Activated CD4-positive, alpha-beta T cell treated with anti-CD3 and anti-CD28 coated beads, Interleukin-2, amount 10 ng/mL, durations not matched to agents 7 days and 5 days (primary cell): ENCODE measurements at regions not wholly inside any gene's neighbourhood (a gene's known extent, or its start where the extent isn't known, plus 50 kb on each side); places are given as distances from the start of the nearest gene placed in this dataset.

Source experiments
- CTCF ChIA-PET: fragments of 350-600 bp; sonication (Branson Sonifier 250); formaldehyde crosslinking; loops from one replicate; lab custom pipeline; 2021; ENCODE audit warnings: antibody characterized with exemption; lab: Charles Lee
- POLR2A ChIA-PET: fragments of 350-600 bp; sonication (Branson Sonifier 250); formaldehyde crosslinking; loops from one replicate; lab custom pipeline; 2021; ENCODE audit warnings: antibody characterized with exemption; lab: Charles Lee
- DNase-seq: peaks from one replicate; pipeline ENCODE4 v3.0.0-alpha.2; 2020
- H3K27ac Mint-ChIP-seq: one replicate; pipeline ENCODE4 v1.8.0; 2021; ENCODE audit warnings: mild to moderate bottlenecking, moderate library complexity, mixed read lengths
- H3K27me3 Mint-ChIP-seq: one replicate; pipeline ENCODE4 v1.8.0; 2021; ENCODE audit warnings: mixed read lengths
- H3K36me3 Mint-ChIP-seq: one replicate; pipeline ENCODE4 v1.8.0; 2021; ENCODE audit warnings: low read depth, mixed read lengths
- H3K4me1 Mint-ChIP-seq: one replicate; pipeline ENCODE4 v1.8.0; 2021; ENCODE audit warnings: mixed read lengths
- H3K4me3 Mint-ChIP-seq: one replicate; pipeline ENCODE4 v1.8.0; 2021; ENCODE audit warnings: mild to moderate bottlenecking, moderate library complexity, mixed read lengths
- H3K9me3 Mint-ChIP-seq: one replicate; pipeline ENCODE4 v1.8.0; 2021; ENCODE audit warnings: mixed read lengths

GRCh38 chr3:147866561-147866960 lies 457.4 kb downstream of the ZIC1 start:
- Mint-ChIP-seq H3K27me3 (no peaks in the 10 kb centered on the region), H3K27ac (no peak overlapping the region), H3K4me3 (no peak overlapping the region), H3K36me3 (no peaks in the 10 kb centered on the region), H3K4me1 (no peaks in the 10 kb centered on the region), H3K9me3 (peaks cover 6% of the 10 kb centered on the region)
- CTCF ChIA-PET, result no interaction called here
- no peak for DNase-seq
- POLR2A ChIA-PET, result no interaction called here

- H3K27me3 Mint-ChIP-seq, result no peaks in the 10 kb centered on the region
- H3K9me3 Mint-ChIP-seq, result peaks cover 13% of the 10 kb centered on the region
- ChIA-PET CTCF (no interaction called here), POLR2A (no interaction called here)
- DNase-seq, result no peak
- H3K27ac Mint-ChIP-seq, result no peak overlapping the region
- no peaks in the 10 kb centered on the region for H3K4me1 Mint-ChIP-seq
- H3K36me3 Mint-ChIP-seq, result no peaks in the 10 kb centered on the region
- H3K4me3 Mint-ChIP-seq, result no peak overlapping the region
Observed at GRCh38 chr3:147872568-147872967, 463.4 kb downstream of the ZIC1 start.

- Mint-ChIP-seq H3K4me1 (no peaks in the 10 kb centered on the region), H3K9me3 (peaks cover 15% of the 10 kb centered on the region), H3K27me3 (no peaks in the 10 kb centered on the region), H3K27ac (no peak overlapping the region), H3K4me3 (no peak overlapping the region), H3K36me3 (no peaks in the 10 kb centered on the region)
- POLR2A ChIA-PET, result no interaction called here
- CTCF ChIA-PET, result no interaction called here
- no peak for DNase-seq
Observed at GRCh38 chr3:147875498-147875897, 466.3 kb downstream of the ZIC1 start.

GRCh38 chr3:147881933-147882332 lies 472.8 kb downstream of the ZIC1 start:
- no peaks in the 10 kb centered on the region for H3K27me3 Mint-ChIP-seq
- ChIA-PET POLR2A (no interaction called here), CTCF (no interaction called here)
- H3K4me1 Mint-ChIP-seq, result no peaks in the 10 kb centered on the region
- H3K4me3 Mint-ChIP-seq, result no peak overlapping the region
- peaks cover 8% of the 10 kb centered on the region for H3K9me3 Mint-ChIP-seq
- H3K36me3 Mint-ChIP-seq, result no peaks in the 10 kb centered on the region
- no peak for DNase-seq
- H3K27ac Mint-ChIP-seq, result no peak overlapping the region

GRCh38 chr3:147886879-147887278 lies 477.7 kb downstream of the ZIC1 start:
- no peak for DNase-seq
- H3K4me3 Mint-ChIP-seq, result no peak overlapping the region
- H3K27ac Mint-ChIP-seq, result no peak overlapping the region
- ChIA-PET POLR2A (no interaction called here), CTCF (no interaction called here)
- no peaks in the 10 kb centered on the region for H3K36me3 Mint-ChIP-seq
- H3K4me1 Mint-ChIP-seq, result no peaks in the 10 kb centered on the region
- H3K27me3 Mint-ChIP-seq, result no peaks in the 10 kb centered on the region
- peaks cover 3% of the 10 kb centered on the region for H3K9me3 Mint-ChIP-seq

- H3K27ac Mint-ChIP-seq, result no peak overlapping the region
- no peak overlapping the region for H3K4me3 Mint-ChIP-seq
- DNase-seq, result no peak
- CTCF ChIA-PET, result no interaction called here
- H3K36me3 Mint-ChIP-seq, result no peaks in the 10 kb centered on the region
- POLR2A ChIA-PET, result no interaction called here
- H3K27me3 Mint-ChIP-seq, result no peaks in the 10 kb centered on the region
- H3K9me3 Mint-ChIP-seq, result peaks cover 3% of the 10 kb centered on the region
- H3K4me1 Mint-ChIP-seq, result no peaks in the 10 kb centered on the region
Observed at GRCh38 chr3:147887797-147888196, 478.6 kb downstream of the ZIC1 start.

- POLR2A ChIA-PET, result no interaction called here
Observed at GRCh38 chr3:147890114-147890513, 480.9 kb downstream of the ZIC1 start.

GRCh38 chr3:147895509-147895908 lies 486.3 kb downstream of the ZIC1 start:
- POLR2A ChIA-PET, result no interaction called here
- no peak overlapping the region for H3K4me3 Mint-ChIP-seq
- H3K4me1 Mint-ChIP-seq, result no peaks in the 10 kb centered on the region
- CTCF ChIA-PET, result no interaction called here
- H3K36me3 Mint-ChIP-seq, result no peaks in the 10 kb centered on the region
- H3K27ac Mint-ChIP-seq, result no peak overlapping the region
- no peak for DNase-seq
- no peaks in the 10 kb centered on the region for H3K27me3 Mint-ChIP-seq
- H3K9me3 Mint-ChIP-seq, result no peaks in the 10 kb centered on the region

More at GRCh38 chr3:147890114-147890513, 480.9 kb downstream of the ZIC1 start:
- H3K27ac Mint-ChIP-seq, result no peak overlapping the region
- no peak overlapping the region for H3K4me3 Mint-ChIP-seq
- peaks cover under 1% of the 10 kb centered on the region for H3K9me3 Mint-ChIP-seq
- DNase-seq, result no peak
- H3K4me1 Mint-ChIP-seq, result no peaks in the 10 kb centered on the region
- H3K36me3 Mint-ChIP-seq, result no peaks in the 10 kb centered on the region
- CTCF ChIA-PET, result no interaction called here
- H3K27me3 Mint-ChIP-seq, result no peaks in the 10 kb centered on the region

GRCh38 chr3:147900851-147901250 lies 491.7 kb downstream of the ZIC1 start:
- H3K9me3 Mint-ChIP-seq, result peaks cover 3% of the 10 kb centered on the region
- DNase-seq, result no peak
- ChIA-PET CTCF (no interaction called here), POLR2A (no interaction called here)
- H3K4me3 Mint-ChIP-seq, result no peak overlapping the region
- H3K36me3 Mint-ChIP-seq, result no peaks in the 10 kb centered on the region
- H3K27me3 Mint-ChIP-seq, result no peaks in the 10 kb centered on the region
- no peaks in the 10 kb centered on the region for H3K4me1 Mint-ChIP-seq
- no peak overlapping the region for H3K27ac Mint-ChIP-seq

GRCh38 chr3:147903026-147903425 lies 493.9 kb downstream of the ZIC1 start:
- H3K27me3 Mint-ChIP-seq, result no peaks in the 10 kb centered on the region
- CTCF ChIA-PET, result no interaction called here
- POLR2A ChIA-PET, result no interaction called here
- H3K36me3 Mint-ChIP-seq, result no peaks in the 10 kb centered on the region
- H3K9me3 Mint-ChIP-seq, result peaks cover 3% of the 10 kb centered on the region
- H3K27ac Mint-ChIP-seq, result no peak overlapping the region
- no peaks in the 10 kb centered on the region for H3K4me1 Mint-ChIP-seq
- DNase-seq, result no peak
- H3K4me3 Mint-ChIP-seq, result no peak overlapping the region

GRCh38 chr3:147904421-147904820 lies 495.3 kb downstream of the ZIC1 start:
- Mint-ChIP-seq H3K4me1 (no peaks in the 10 kb centered on the region), H3K27ac (no peak overlapping the region), H3K27me3 (no peaks in the 10 kb centered on the region), H3K4me3 (no peak overlapping the region), H3K9me3 (peaks cover 3% of the 10 kb centered on the region), H3K36me3 (no peaks in the 10 kb centered on the region)
- ChIA-PET POLR2A (no interaction called here), CTCF (no interaction called here)
- no peak for DNase-seq

- ChIA-PET POLR2A (no interaction called here), CTCF (no interaction called here)
- no peak overlapping the region for H3K4me3 Mint-ChIP-seq
- no peaks in the 10 kb centered on the region for H3K9me3 Mint-ChIP-seq
- no peaks in the 10 kb centered on the region for H3K36me3 Mint-ChIP-seq
- H3K27ac Mint-ChIP-seq, result no peak overlapping the region
- no peaks in the 10 kb centered on the region for H3K27me3 Mint-ChIP-seq
- no peaks in the 10 kb centered on the region for H3K4me1 Mint-ChIP-seq
- DNase-seq, result no peak
Observed at GRCh38 chr3:147906285-147906684, 497.1 kb downstream of the ZIC1 start.

GRCh38 chr3:147914532-147914931 lies 505.4 kb downstream of the ZIC1 start:
- Mint-ChIP-seq H3K4me3 (no peak overlapping the region), H3K9me3 (no peaks in the 10 kb centered on the region), H3K36me3 (no peaks in the 10 kb centered on the region), H3K4me1 (no peaks in the 10 kb centered on the region), H3K27me3 (no peaks in the 10 kb centered on the region), H3K27ac (no peak overlapping the region)
- no peak for DNase-seq
- CTCF ChIA-PET, result no interaction called here
- POLR2A ChIA-PET, result no interaction called here

GRCh38 chr3:147915057-147915456 lies 505.9 kb downstream of the ZIC1 start:
- no peak overlapping the region for H3K27ac Mint-ChIP-seq

More at GRCh38 chr3:147915057-147915456, 505.9 kb downstream of the ZIC1 start:
- no peak for DNase-seq
- ChIA-PET CTCF (no interaction called here), POLR2A (no interaction called here)
- Mint-ChIP-seq H3K27me3 (no peaks in the 10 kb centered on the region), H3K9me3 (no peaks in the 10 kb centered on the region), H3K36me3 (no peaks in the 10 kb centered on the region), H3K4me1 (no peaks in the 10 kb centered on the region), H3K4me3 (no peak overlapping the region)
